ENCODE measurements at regions not wholly inside any gene's neighbourhood (a gene's known extent, or its start where the extent isn't known, plus 50 kb on each side); places are given as distances from the start of the nearest gene placed in this dataset.

DNA sequence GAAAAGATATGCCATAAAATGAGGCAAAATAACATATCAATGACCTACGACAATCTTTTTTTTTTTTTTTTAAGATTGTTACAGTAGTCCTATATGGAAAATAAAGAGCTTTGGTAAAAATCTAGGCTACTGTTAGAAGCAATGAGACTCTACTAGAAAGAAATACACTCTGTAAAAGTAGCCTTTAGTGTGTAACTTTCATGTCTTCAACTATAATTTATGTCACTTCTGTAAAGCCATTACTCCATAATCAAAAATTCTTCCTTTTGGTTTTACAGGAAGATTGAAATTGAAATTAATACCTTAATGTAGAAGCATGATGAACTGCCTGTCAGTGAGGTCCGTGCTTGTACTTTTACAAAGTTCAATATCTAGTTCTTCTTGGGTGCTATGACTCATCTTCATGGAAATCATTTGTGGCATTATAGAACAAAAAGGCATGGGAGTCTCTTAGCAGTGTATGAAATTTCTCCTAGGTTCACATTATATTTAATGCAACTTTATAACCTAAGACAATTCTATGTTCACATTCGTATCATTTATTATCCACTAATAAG lies 1393.1 kb downstream of the EFNA5 start:
- H3K4me1 ChIP-seq (ENCODE audit: control insufficient read depth in 1 of 2, insufficient read depth in 2 of 2, low read depth in 1 of 2, low read length in 1 of 2): no peaks in the 10 kb centered on the region
- DNase-seq: no peak
- H3K9me2 ChIP-seq: no peaks in the 10 kb centered on the region
- no peaks in the 10 kb centered on the region for H3K79me2 ChIP-seq (ENCODE audit: insufficient read depth)
- H2AFZ ChIP-seq (ENCODE audit: low read depth): no peak overlapping the region
- ChIA-PET POLR2A (no interaction called here), CTCF (interaction anchor here (0.7 kb wide), 1 partner anchor 34 kb away, joined by 3 read pairs; no protein-coding TSS in a partner anchor)
- no peak overlapping the region for H3K4me3 ChIP-seq (ENCODE audit: low read depth in 2 of 2, low read length in 1 of 2)
- no peak overlapping the region for H3K9ac ChIP-seq
- no peaks in the 10 kb centered on the region for H4K20me1 ChIP-seq (ENCODE audit: insufficient read depth)
- no peak for TF ChIP-seq JUND (IDR thresholded peaks at IDR 0.05)
- TF ChIP-seq, protein P1, sequence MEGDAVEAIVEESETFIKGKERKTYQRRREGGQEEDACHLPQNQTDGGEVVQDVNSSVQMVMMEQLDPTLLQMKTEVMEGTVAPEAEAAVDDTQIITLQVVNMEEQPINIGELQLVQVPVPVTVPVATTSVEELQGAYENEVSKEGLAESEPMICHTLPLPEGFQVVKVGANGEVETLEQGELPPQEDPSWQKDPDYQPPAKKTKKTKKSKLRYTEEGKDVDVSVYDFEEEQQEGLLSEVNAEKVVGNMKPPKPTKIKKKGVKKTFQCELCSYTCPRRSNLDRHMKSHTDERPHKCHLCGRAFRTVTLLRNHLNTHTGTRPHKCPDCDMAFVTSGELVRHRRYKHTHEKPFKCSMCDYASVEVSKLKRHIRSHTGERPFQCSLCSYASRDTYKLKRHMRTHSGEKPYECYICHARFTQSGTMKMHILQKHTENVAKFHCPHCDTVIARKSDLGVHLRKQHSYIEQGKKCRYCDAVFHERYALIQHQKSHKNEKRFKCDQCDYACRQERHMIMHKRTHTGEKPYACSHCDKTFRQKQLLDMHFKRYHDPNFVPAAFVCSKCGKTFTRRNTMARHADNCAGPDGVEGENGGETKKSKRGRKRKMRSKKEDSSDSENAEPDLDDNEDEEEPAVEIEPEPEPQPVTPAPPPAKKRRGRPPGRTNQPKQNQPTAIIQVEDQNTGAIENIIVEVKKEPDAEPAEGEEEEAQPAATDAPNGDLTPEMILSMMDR (IDR thresholded peaks at IDR 0.05): no peak
- no peak for TF ChIP-seq NFIC (IDR thresholded peaks at IDR 0.05; ENCODE audit: borderline replicate concordance)
- TF ChIP-seq, protein P2, sequence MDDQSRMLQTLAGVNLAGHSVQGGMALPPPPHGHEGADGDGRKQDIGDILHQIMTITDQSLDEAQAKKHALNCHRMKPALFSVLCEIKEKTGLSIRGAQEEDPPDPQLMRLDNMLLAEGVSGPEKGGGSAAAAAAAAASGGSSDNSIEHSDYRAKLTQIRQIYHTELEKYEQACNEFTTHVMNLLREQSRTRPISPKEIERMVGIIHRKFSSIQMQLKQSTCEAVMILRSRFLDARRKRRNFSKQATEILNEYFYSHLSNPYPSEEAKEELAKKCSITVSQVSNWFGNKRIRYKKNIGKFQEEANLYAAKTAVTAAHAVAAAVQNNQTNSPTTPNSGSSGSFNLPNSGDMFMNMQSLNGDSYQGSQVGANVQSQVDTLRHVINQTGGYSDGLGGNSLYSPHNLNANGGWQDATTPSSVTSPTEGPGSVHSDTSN (IDR thresholded peaks at IDR 0.05): peak; percentile 47; the same call in 1 of the 2 replicates
- TF ChIP-seq FOSL2 (IDR thresholded peaks at IDR 0.05; ENCODE audit: borderline replicate concordance, low read depth): peak; percentile 40; the same call in 1 of the 2 replicates
- no peaks in the 10 kb centered on the region for H3K27me3 ChIP-seq (ENCODE audit: insufficient read depth)
- 77% methylated on average over 3 of the region's 3 CpGs for WGBS (ENCODE audit: low lambda C conversion rate)
- no peaks in the 10 kb centered on the region for H3F3A ChIP-seq (replicated peaks; ENCODE audit: insufficient read depth)
- H3K4me2 ChIP-seq: no peak overlapping the region
- no peak overlapping the region for H3K27ac ChIP-seq (ENCODE audit: low read depth in 2 of 2, low read length in 1 of 2)
- 0 out of 2 replicates have a peak, but pooled peaks cover 3% of the 10 kb centered on the region for H3K9me3 ChIP-seq
- H3K36me3 ChIP-seq (replicated peaks in 1 of 2; ENCODE audit: control insufficient read depth in 1 of 2, insufficient read depth in 2 of 2, low read length in 1 of 2): no peaks in the 10 kb centered on the region

DNA sequence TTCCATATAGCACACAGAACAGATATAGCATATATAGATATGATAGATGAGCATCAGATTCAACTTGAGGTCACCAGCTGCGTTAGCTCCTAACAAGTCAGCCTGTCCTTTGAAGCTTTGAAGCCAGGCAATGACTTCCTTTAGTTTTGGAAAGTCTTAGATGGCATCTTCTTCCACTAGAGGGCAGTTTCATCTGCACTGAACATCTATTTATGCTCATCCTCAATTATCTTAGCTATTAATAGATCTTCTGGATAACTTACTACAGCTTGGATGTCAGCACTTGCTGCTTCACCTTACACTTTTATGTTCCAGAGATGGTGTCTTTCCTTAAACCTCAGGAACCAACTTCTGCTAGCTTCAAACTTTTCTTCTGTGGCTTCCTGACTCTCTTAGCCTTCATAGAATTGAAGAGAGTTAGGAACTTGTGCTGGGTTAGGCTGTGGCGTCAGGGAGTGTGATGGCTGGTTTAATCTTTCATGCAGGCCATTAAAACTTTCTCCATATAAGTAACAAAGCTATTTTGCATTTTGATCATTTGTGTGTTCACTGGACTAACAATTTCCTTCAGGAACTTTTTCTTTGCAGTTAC lies 1401.4 kb downstream of the EFNA5 start:
- WGBS (ENCODE audit: low lambda C conversion rate): 83% methylated on average over 2 of the region's 2 CpGs
- Histone ChIP-seq H3K4me3 (ENCODE audit: low read depth in 2 of 2, low read length in 1 of 2) (no peak overlapping the region), H3K27me3 (ENCODE audit: insufficient read depth) (no peaks in the 10 kb centered on the region), H3F3A (replicated peaks; ENCODE audit: insufficient read depth) (no peaks in the 10 kb centered on the region), H3K9ac (no peak overlapping the region), H3K27ac (ENCODE audit: low read depth in 2 of 2, low read length in 1 of 2) (no peak overlapping the region), H3K79me2 (ENCODE audit: insufficient read depth) (no peaks in the 10 kb centered on the region), H2AFZ (ENCODE audit: low read depth) (no peak overlapping the region), H3K4me2 (no peak overlapping the region), H3K4me1 (ENCODE audit: control insufficient read depth in 1 of 2, insufficient read depth in 2 of 2, low read depth in 1 of 2, low read length in 1 of 2) (no peaks in the 10 kb centered on the region), H3K9me3 (0 out of 2 replicates have a peak, but pooled peaks cover 3% of the 10 kb centered on the region), H4K20me1 (ENCODE audit: insufficient read depth) (no peaks in the 10 kb centered on the region), H3K36me3 (replicated peaks in 1 of 2; ENCODE audit: control insufficient read depth in 1 of 2, insufficient read depth in 2 of 2, low read length in 1 of 2) (no peaks in the 10 kb centered on the region), H3K9me2 (no peaks in the 10 kb centered on the region)
- no peak for DNase-seq
- ChIA-PET CTCF (interaction anchor here (1.6 kb wide), 1 partner anchor 10 kb away, joined by 6 read pairs; no protein-coding TSS in a partner anchor), POLR2A (interaction anchor here (0.6 kb wide), 1 partner anchor 1311 kb away, joined by 3 read pairs; no protein-coding TSS in a partner anchor)
- TF ChIP-seq SMC3 (IDR thresholded peaks at IDR 0.05; ENCODE audit: low read depth, low read length): peak; percentile 48; the same call in 1 of the 2 replicates
- TF ChIP-seq, protein P3, sequence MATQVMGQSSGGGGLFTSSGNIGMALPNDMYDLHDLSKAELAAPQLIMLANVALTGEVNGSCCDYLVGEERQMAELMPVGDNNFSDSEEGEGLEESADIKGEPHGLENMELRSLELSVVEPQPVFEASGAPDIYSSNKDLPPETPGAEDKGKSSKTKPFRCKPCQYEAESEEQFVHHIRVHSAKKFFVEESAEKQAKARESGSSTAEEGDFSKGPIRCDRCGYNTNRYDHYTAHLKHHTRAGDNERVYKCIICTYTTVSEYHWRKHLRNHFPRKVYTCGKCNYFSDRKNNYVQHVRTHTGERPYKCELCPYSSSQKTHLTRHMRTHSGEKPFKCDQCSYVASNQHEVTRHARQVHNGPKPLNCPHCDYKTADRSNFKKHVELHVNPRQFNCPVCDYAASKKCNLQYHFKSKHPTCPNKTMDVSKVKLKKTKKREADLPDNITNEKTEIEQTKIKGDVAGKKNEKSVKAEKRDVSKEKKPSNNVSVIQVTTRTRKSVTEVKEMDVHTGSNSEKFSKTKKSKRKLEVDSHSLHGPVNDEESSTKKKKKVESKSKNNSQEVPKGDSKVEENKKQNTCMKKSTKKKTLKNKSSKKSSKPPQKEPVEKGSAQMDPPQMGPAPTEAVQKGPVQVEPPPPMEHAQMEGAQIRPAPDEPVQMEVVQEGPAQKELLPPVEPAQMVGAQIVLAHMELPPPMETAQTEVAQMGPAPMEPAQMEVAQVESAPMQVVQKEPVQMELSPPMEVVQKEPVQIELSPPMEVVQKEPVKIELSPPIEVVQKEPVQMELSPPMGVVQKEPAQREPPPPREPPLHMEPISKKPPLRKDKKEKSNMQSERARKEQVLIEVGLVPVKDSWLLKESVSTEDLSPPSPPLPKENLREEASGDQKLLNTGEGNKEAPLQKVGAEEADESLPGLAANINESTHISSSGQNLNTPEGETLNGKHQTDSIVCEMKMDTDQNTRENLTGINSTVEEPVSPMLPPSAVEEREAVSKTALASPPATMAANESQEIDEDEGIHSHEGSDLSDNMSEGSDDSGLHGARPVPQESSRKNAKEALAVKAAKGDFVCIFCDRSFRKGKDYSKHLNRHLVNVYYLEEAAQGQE (IDR thresholded peaks at IDR 0.05; ENCODE audit: low read depth, low read length): no peak
- TF ChIP-seq SIN3A (IDR thresholded peaks at IDR 0.05; ENCODE audit: borderline replicate concordance, low read depth, low read length): no peak
- TF ChIP-seq MXI1 (IDR thresholded peaks at IDR 0.05; ENCODE audit: low read depth, low read length): no peak
- TF ChIP-seq MEF2A (IDR thresholded peaks at IDR 0.05; ENCODE audit: borderline replicate concordance, low read depth): no peak
- no peak for TF ChIP-seq JUND (IDR thresholded peaks at IDR 0.05)
- TF ChIP-seq RAD21 (IDR thresholded peaks at IDR 0.05; ENCODE audit: low read length): peak; percentile 60
- TF ChIP-seq, protein P1 (IDR thresholded peaks at IDR 0.05): peak; percentile 69
- TF ChIP-seq FOXM1 (IDR thresholded peaks at IDR 0.05; ENCODE audit: low read depth): no peak
- TF ChIP-seq, protein P2 (IDR thresholded peaks at IDR 0.05): no peak
- TF ChIP-seq YY1 (IDR thresholded peaks at IDR 0.05; ENCODE audit: low read depth): no peak
- no peak for TF ChIP-seq NFIC (IDR thresholded peaks at IDR 0.05; ENCODE audit: borderline replicate concordance)
- no peak for TF ChIP-seq RXRA (IDR thresholded peaks at IDR 0.05; ENCODE audit: borderline replicate concordance, low read depth)
- TF ChIP-seq ELF1 (IDR thresholded peaks at IDR 0.05): no peak
